Uterus (tissue), 3 donors: ENCODE measurements at regions not wholly inside any gene's neighbourhood (a gene's known extent, or its start where the extent isn't known, plus 50 kb on each side); places are given as distances from the start of the nearest gene placed in this dataset.

Source experiments
- DNase-seq, 2 donors: peaks; one replicate each; pipeline ENCODE4 v3.0.0-alpha.2; 2019 to 2020
- H3K27ac ChIP-seq, 2 donors: fragments of 200-600 bp; sonication (generic); 1 replicate in 1 of 2; 2 replicates in 1 of 2; pipeline ENCODE4 v1.5.1; 2016 to 2018
- H3K27me3 ChIP-seq, 2 donors: fragments of 200-600 bp; sonication (generic); one replicate each; pipeline ENCODE4 v1.5.1; 2018 to 2019; ENCODE audit warnings: control low read depth in 1 of 2
- H3K36me3 ChIP-seq, 2 donors: fragments of 200-600 bp; sonication (generic); one replicate each; pipeline ENCODE4 v1.5.1; 2019; ENCODE audit warnings: control low read depth in 1 of 2
- H3K4me1 ChIP-seq, 2 donors: fragments of 200-600 bp; sonication (generic); one replicate each; pipeline ENCODE4 v1.5.1; 2018 to 2019; ENCODE audit warnings: control low read depth in 1 of 2
- H3K4me3 ChIP-seq, 2 donors: fragments of 200-600 bp; sonication (generic); 1 replicate in 1 of 2; 2 replicates in 1 of 2; pipeline ENCODE4 v1.5.1; 2018 to 2019; ENCODE audit warnings: mild to moderate bottlenecking in 1 of 2
- H3K9me3 ChIP-seq, 2 donors: fragments of 200-600 bp; sonication (generic); one replicate each; pipeline ENCODE4 v1.5.1; 2019; ENCODE audit warnings: control low read depth in 1 of 2
- POLR2A ChIP-seq, 2 donors: fragments of 450-650 bp; IDR thresholded peaks; one replicate each; pipeline ENCODE4 v1.6.1; 2016; ENCODE audit warnings: antibody characterized with exemption in 2 of 2, mild to moderate bottlenecking in 1 of 2, moderate library complexity in 1 of 2
- intact Hi-C: fragments of 100-400 bp; cut with DNase I; formaldehyde crosslinking; loops from one replicate; pipeline ENCODE4 v1.15.1; 2023; ENCODE audit warnings: low total_unique reads
- TF ChIP-seq, protein P1 (sequence below), 4 experiments: fragments of 200-600 bp in 2 of 4; fragments of 450-650 bp in 2 of 4; sonication (generic) in 2 of 4; IDR thresholded peaks; one replicate each; pipeline ENCODE4 v1.5.1; 2016 to 2019; ENCODE audit warnings: antibody characterized with exemption in 4 of 4, mild to moderate bottlenecking in 2 of 4, moderate library complexity in 1 of 4
- donor health status: DM: yes; HTN: yes; CAD: no.

DNA sequence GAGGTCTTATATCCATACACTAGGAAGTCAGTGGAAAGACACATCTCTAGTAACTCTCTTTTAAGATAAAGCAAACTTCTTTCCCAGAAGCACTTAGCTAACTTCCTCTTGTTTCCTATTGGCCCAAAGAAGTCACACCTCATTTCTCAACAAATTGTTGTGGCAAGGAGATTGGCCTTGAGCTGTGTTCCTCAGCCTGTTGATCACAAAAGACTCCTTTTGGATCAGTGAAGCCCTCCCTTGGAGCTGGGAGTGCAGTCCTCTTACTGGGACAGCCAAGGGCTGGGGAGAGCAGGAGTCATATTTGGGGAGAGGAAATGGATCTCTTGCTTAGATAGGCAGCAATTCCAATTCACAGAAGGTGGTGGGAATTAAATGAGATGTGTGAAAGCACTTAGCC is 51.2 kb upstream of the DAPL1 start:
- no peak overlapping the region for H3K4me3 ChIP-seq
- intact Hi-C loops, result loop anchor here (10.0 kb wide), 1 partner anchor 719 kb away; no protein-coding TSS in a partner anchor
- H3K4me1 ChIP-seq, result no peaks in the 10 kb centered on the region
- no peaks in the 10 kb centered on the region for H3K9me3 ChIP-seq
- H3K27me3 ChIP-seq, result no peaks in the 10 kb centered on the region
- H3K36me3 ChIP-seq, result no peaks in the 10 kb centered on the region
- H3K27ac ChIP-seq, result no peak overlapping the region
- TF ChIP-seq, protein P1, sequence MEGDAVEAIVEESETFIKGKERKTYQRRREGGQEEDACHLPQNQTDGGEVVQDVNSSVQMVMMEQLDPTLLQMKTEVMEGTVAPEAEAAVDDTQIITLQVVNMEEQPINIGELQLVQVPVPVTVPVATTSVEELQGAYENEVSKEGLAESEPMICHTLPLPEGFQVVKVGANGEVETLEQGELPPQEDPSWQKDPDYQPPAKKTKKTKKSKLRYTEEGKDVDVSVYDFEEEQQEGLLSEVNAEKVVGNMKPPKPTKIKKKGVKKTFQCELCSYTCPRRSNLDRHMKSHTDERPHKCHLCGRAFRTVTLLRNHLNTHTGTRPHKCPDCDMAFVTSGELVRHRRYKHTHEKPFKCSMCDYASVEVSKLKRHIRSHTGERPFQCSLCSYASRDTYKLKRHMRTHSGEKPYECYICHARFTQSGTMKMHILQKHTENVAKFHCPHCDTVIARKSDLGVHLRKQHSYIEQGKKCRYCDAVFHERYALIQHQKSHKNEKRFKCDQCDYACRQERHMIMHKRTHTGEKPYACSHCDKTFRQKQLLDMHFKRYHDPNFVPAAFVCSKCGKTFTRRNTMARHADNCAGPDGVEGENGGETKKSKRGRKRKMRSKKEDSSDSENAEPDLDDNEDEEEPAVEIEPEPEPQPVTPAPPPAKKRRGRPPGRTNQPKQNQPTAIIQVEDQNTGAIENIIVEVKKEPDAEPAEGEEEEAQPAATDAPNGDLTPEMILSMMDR (IDR thresholded peaks at IDR 0.05), result no peak
- no peak for TF ChIP-seq POLR2A (IDR thresholded peaks at IDR 0.05)
- no peak for DNase-seq

DNA sequence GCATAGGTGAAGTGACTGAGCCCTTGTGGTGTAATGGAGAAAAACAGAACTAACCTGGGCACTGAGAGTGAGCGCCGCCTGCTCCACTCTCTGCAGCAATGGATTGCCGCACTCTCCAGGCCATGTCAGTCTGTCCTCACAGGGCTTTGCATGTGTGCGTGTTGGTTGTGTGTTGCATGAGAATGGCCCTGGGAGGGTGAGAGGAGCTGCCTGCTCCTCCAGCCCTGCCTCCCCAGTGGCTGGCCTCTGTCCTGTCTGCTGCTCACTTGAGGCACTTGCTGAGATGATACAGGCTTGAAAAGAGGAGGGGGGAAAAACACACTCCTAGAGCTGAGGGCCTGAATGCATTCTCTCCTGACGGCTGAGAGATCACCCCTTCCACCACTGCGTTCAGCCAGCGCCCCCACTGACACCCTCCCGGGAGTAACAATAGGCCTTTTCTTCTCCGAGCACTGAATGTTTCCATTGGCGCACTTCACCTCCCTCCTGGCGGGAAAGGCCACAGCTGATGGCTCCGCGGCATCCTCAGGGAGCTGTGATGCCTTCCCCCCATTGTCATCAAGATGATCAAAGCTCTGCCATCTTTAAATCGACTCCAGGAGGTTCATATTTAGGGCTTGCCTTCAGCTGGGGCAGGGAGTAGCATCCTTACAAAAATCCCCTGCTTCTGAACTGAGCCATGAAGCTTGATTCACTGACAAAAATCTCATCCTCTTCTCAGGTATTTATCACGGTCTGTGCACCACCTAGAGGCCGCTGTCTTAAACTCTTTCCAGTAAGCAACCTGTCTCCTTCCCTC is 49.9 kb upstream of the DAPL1 start:
- no peaks in the 10 kb centered on the region for H3K27me3 ChIP-seq
- H3K9me3 ChIP-seq, result no peaks in the 10 kb centered on the region
- TF ChIP-seq, protein P1 (IDR thresholded peaks at IDR 0.05), result peak; percentile 37 to 53 (median 42)
- no peak for TF ChIP-seq POLR2A (IDR thresholded peaks at IDR 0.05)
- no peak overlapping the region for H3K4me3 ChIP-seq
- H3K27ac ChIP-seq, result no peak overlapping the region
- no peaks in the 10 kb centered on the region for H3K36me3 ChIP-seq
- H3K4me1 ChIP-seq, result no peaks in the 10 kb centered on the region
- intact Hi-C loops, result loop anchor here (10.0 kb wide), 1 partner anchor 720 kb away; no protein-coding TSS in a partner anchor
- peak; percentile 35 to 58 for DNase-seq
